Astrocyte (in vitro differentiated cells and primary cell): ENCODE measurements at regions not wholly inside any gene's neighbourhood (a gene's known extent, or its start where the extent isn't known, plus 50 kb on each side); places are given as distances from the start of the nearest gene placed in this dataset.

Experiments
- EZH2 ChIP-seq: IDR thresholded peaks from 2 replicates; pipeline ENCODE4 v1.6.1; 2012; ENCODE audit warnings: mild to moderate bottlenecking, low read length, inconsistent platforms; ENCODE audit not compliant: insufficient read depth
- TF ChIP-seq, protein P1 (sequence below): IDR thresholded peaks from 2 replicates; pipeline ENCODE4 v1.5.1; 2011; ENCODE audit warnings: low read depth, mild to moderate bottlenecking, inconsistent platforms, low read length, moderate library complexity; ENCODE audit not compliant: insufficient read depth

DNA sequence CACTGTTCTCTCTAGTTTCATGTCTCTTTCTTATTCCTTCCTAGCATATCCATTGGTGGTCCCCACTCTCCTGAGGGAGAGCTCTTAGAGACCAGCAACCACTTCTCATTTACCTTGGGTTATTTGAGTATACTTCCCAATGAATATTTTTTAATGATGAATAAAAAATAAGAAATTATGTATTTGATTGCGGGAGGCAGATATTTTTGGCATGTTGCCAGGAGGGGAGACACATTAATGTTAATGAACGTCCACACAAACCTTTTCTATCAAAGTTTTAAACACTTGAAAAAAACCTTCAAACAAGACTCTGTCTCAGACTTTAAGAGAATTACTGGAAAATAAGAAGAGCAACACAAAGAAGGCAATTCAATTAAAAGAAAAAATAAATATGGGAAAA, 260.6 kb upstream of the MAGI2 start:
- TF ChIP-seq, protein P1, sequence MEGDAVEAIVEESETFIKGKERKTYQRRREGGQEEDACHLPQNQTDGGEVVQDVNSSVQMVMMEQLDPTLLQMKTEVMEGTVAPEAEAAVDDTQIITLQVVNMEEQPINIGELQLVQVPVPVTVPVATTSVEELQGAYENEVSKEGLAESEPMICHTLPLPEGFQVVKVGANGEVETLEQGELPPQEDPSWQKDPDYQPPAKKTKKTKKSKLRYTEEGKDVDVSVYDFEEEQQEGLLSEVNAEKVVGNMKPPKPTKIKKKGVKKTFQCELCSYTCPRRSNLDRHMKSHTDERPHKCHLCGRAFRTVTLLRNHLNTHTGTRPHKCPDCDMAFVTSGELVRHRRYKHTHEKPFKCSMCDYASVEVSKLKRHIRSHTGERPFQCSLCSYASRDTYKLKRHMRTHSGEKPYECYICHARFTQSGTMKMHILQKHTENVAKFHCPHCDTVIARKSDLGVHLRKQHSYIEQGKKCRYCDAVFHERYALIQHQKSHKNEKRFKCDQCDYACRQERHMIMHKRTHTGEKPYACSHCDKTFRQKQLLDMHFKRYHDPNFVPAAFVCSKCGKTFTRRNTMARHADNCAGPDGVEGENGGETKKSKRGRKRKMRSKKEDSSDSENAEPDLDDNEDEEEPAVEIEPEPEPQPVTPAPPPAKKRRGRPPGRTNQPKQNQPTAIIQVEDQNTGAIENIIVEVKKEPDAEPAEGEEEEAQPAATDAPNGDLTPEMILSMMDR = no peak
- TF ChIP-seq EZH2 = no peak
